ENCODE measurements at regions not wholly inside any gene's neighbourhood (a gene's known extent, or its start where the extent isn't known, plus 50 kb on each side); places are given as distances from the start of the nearest gene placed in this dataset.

DNA sequence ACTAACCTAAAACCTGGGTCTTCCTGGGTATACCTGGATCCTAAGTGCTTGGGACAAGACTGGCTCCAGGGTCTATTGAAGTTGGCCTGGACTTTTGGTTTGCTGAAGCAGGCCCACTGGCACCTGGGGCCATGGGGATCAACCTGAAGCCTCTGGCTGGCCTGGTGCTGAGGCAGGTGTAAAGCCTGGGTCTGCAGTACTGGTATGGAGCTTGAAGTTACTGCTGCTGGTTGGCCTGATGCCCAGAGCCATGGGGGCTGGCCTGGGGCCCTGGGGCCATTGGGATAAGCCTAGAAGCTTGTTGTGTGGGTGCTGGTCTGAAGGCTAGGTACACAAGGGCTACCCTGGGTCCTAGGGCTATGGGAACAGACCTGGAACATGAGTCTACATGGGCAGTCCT, 743.2 kb upstream of the GRIA3 start:
- no peak for DNase-seq

DNA sequence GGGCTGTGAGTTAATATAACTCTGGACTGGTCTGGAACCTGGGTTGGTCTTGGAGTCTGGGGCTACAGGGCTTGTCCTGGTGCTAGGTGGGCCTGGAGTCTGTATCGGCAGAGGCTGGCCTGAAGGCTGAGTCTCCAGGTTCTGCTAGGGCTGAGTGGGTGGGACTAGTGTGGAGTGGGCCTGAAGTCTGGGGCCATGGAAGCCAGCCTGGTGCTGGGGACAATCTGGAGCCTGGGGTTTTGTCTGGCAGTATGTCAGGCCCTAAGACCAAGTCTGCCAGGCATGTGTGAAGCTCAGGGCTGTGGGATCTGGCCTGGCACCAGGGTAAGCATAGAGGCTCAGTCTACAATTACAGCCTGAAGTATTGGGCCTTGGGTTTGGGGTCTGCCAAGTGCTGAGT, 742.6 kb upstream of the GRIA3 start:
- DNase-seq: no peak

DNA sequence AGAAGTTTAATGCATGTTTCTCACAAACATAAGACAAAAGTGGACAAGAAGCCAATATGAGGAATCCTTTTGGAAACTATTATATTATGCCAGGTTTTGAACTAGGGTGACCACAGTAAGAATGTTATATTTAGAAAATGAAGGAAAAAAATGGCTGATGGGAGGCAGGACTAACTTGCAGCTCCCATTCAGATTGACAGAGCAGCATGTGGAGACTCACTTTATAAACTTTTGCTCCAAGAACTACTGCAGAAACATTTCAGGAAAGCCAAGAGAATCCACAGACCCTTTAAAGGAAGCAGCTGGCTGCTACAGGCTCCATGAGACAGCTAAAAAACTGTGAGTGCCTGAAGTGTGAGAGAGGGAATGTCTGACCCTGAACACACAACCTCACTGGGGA, 738.6 kb upstream of the GRIA3 start:
- DNase-seq: no peak

DNA sequence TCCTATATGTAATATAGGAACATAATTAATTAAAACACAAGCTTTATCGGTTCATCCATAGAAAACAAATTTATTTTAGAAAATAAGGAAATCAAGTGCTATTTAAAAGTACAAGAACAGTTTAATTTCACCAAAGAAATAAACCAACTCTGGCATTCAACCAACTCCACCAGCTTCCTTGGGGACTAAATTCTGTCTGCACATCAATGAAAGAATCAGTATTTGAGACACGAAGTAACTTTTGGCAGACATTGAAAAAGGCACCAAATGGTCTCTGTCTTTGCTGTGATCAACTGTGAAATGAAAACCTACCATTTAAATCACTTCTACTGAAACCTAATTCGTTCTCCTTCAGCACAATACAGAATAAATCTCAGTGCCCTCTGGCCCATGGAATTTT, 719.7 kb upstream of the GRIA3 start:
- DNase-seq: no peak

DNA sequence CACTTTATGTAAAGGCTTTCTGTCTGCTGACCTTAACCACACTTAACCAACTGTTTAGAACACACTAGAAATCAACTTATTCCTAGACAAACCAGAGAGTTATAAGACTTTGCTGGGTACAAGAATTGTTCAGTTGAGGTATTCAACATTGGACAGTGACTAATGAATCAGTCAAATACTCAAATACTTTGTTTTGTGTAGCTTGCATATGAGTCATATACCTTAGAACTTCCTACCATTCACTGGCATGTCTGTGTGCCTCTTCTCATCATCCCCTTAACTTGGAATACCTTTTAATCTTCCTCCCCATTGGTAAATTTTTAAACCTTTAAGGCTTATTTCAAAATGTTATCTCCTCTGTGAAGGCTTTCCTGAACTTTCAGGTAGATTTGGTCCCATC, 708.8 kb upstream of the GRIA3 start:
- no peak for DNase-seq

DNA sequence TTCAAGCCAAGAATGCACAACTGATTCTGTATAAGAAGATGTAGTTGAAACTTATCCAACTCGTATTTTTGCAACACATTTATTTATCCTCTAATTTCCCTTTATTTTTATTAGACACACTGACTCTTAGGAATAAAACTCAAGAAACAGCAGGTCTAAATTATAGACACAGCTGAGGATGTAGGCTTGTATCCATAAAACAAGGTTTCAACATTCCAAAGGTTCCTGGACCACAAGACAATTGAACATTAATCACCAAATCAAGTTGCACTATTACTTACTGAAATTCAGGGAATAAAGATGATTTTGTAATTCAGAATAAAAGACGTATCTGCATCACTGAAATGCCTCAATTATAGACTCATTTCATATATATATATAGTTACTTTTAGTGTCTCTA, 683.5 kb upstream of the GRIA3 start:
- no peak for DNase-seq

DNA sequence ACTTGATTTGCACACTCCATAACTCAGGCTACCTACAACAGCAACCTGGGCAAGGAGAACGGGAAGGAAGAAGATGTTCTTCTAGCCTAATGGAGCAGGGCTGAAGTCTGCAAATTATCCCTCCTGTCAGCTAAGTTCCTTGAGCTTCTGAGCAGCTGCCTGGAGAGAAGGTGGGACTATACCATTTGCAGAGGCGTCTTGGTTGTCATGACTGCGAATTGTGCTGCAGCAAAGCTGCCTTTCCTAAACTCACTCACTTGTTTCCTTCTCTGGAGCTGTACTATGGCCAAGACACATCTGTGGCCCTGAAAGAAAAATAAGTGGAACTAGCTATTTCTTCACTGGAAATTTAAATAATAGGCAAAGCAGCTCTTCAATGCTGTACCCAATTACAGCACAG, 682.4 kb upstream of the GRIA3 start:
- no peak for DNase-seq

DNA sequence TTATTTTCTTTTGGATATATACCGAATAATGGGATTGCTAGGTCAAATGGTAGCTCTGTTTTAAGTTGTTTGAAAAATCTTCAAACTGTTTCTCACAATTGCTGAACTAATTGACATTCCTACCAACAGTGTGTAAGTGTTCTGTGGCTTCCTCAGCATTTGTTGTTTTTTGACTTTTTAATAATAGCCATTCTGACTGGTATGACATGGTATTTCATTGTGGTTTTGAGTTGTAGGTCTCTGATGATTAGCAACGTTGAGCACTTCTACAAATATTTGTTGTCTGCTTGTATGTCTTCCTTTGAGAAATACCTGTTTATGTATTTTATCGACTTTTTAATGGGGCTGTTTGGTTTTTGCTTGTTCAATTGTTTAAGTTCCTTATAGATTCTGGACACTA, 680.1 kb upstream of the GRIA3 start:
- no peak for DNase-seq

DNA sequence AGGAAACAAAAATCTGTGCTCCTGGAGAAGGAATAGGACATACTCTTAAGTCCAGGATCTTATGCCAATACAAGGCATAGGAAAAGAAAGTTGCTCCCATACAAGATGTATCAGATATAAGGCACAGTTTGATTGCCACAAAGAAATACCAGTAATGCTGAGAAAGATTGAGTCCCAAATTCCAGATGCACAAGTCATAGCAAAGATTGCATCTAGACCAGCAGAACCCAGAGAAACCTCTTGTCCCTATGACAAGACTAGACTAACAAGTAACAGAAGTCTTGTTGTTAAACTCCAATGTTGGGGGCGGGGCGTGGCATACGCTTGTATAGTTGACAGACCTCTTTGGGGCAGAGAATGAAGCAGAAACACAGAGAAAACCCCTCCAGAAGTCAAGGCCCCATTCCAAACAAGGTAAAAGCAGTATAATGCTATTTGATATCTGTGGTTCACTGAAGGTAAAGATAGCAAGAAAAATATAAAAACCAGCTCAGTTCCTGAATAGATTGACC, 671.5 kb upstream of the GRIA3 start:
- DNase-seq: no peak

DNA sequence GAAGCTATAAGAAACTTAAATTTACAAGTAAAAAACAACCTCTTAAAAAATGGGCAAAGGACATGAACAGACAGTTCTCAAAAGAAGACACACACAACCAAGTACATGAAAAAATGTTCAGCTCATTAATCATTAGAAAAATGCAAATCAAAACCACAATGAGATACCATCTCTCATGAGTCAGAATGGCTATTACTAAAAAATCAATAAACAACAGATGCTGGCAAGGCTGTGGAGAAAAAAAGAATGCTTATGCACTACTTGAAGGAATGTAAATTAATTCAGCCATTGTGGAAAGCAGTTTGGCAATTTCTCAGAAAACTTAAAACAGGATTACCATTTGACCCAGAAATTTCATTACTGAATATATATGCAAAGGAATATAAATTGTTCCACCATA, 666.3 kb upstream of the GRIA3 start:
- no peak for DNase-seq

DNA sequence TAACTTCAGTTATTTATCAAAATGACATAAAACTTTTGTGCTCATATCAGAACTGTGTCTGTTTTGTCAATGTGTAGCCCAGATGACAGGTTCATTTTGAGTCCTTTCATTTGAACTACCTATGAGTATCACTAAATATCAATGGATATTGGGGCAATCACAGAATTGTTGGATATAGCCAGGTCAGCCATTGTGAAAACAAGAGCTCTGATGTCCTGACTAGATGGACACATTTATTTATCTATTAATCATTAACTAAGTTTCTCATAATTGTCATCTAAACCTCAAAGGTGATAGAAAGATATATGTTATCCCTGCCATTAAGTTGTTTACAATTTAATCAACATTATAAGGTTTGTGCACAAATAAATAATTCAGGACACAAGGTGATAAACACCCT, 638.3 kb upstream of the GRIA3 start:
- no peak for DNase-seq

DNA sequence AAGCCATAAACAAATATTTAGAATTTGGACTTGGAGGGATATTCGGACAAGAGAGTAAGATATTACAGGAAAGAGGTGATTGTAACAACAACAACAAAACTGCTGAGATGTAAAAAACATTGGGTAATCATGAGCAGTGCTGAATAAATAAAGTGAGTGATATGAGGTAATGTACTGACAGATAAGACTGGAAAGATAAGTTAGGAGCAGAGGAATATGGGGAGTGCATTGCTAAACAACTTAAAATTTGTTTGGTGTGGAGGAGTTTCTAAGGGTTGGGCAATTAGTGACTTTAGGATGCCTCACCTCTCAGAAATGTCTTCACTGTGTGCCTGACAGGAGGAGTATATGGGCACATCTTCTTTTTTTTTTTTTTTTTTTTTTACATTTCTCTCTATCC, 637.8 kb upstream of the GRIA3 start:
- DNase-seq: no peak

DNA sequence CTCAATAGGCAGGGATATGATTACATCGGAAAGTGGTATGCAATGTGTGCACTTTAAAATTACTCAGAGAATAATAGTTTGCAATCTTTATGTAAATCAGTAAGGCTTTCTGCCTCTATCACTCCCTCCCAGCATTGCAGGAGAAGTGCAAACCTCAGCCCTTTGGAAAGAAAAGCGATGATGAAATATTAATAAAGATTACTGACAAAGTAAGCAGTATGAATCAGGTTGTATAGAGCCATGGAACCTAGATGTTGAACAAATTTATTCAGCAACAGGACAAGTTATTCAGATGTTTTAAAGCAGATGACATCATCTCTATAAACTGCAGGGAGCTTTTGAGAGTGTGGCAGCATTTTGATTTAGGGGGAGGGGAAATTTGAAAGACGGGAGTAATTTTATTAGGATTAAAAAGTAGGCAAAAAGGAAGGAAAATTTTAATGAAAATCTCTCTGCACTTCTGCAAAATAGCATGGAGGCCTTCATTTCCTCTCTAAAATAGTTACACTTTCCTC, 631.7 kb upstream of the GRIA3 start:
- DNase-seq: no peak

DNA sequence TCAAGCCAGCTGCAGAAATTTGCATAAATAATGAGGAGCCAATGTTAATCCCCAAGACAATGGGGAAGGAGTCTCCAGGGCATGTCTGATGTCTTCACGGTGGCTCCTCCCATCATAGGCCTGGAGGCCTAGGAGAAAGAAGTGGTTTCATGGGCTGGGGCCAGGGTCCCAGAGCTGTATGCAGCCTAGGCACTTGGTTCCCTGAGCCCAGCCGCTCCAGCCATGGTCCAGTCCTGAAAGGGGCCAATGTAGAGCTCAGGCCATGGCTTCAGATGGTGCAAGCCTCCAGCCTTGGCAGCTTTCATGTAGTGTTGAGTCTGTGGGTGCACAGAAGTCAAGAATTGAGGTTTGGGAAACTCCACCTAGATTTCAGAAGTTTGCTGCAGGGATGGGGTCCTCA, 628.2 kb upstream of the GRIA3 start:
- DNase-seq: no peak

DNA sequence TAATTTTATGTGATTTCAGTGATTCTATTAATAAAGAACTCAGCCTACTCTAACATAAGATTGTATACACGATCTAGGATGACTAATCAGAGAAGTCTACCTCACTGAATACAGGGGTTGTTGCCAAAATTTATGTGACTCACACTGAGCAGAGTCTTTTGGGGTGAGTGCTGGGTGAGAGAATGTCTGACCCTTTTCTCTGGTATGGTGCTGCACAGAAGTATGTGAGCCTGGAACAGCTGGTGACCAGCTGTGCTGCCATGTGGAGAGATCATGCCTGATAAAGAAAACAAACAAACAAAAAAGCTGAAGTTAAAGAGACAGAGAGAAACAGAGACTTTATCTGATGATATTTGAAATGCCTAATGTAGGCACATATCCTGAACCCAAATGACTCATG, 618.1 kb upstream of the GRIA3 start:
- DNase-seq: no peak

DNA sequence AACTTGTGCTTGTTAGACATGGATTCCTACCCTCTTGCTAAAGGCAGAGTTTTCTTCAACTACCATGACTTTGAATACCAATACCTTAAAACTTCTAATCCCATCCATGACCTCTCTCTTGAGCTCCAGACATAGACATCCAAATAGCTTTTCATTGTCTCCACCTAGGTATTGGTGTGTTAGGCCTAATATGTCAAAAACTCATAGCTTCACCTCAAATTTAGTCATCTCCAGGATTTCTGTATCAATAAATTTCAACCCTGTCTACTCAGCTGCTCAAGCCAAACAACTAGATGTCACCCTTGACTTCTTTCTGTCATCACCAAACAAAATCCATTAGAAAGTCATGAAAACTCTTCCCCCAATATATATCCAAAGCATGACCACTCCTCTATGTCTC, 617.7 kb upstream of the GRIA3 start:
- no peak for DNase-seq

DNA sequence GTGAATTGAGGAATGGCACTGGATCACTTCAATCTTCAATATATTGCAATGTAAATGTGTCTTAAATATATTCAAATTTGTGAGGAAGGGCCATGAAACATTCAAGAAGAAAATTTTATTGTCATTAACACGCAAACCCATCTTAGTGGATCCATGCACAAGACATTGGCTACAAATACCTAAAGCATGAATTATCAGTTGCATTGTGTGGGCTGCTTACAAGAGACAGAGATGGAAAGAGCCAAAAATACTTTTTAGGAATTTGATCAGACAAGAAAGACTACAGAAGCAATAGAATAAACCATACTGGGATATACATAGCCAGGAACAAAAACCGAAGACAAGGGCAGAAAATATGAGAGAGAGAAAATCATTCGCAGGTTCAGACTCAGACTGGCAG, 616.2 kb upstream of the GRIA3 start:
- no peak for DNase-seq

DNA sequence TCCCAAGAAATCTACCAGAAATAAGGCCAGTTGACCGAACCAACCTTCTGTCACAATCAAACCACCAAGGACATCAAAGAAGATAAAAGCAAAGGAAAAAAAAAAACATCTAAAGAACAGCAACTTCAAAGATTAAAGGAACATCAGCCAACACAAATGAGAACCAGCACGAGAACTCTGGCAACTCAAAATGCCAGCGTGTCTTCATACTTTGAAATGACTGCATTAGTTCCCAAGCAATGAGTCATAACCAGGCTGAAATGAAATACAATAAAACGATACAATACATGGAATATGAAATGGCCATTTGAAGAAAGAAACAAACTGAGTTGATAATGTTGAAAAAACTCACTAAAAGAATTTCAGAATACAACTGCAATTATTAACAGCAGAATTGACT, 611.6 kb upstream of the GRIA3 start:
- DNase-seq: no peak

DNA sequence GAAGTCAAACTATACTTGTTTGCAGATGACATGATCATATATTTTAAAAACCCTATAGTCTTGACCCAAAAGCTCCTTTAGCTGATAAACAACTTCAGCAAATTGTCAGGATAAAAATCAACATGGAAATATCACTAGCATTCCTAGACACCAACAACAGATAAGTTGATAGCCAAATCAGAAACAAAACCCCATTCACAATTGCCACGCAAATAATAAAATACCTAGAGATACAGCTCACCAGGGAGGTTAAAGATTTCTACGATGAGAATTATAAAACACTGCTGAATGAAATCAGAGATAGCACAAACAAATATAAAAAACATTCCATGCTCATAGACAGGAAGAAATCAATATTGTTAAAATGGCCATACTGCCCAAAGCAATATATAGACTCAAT, 605.0 kb upstream of the GRIA3 start:
- DNase-seq: no peak

DNA sequence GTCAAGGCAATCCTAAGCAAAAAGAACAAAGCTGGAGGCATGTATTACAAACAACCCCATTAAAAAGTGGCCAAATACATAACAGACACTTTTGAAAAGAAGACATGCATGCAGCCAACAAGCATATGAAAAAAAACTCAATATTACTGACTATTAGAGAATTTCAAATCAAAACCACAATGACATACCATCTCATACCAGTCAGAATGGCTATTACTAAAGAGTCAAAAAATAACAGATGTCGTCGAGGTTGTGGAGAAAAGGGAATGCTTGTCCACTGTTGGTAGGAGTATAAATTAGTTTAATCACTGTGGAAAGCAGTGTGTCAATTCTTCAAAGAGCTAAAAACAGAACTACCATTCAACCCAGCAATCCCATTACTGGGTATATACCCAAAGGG, 604.6 kb upstream of the GRIA3 start:
- no peak for DNase-seq

DNA sequence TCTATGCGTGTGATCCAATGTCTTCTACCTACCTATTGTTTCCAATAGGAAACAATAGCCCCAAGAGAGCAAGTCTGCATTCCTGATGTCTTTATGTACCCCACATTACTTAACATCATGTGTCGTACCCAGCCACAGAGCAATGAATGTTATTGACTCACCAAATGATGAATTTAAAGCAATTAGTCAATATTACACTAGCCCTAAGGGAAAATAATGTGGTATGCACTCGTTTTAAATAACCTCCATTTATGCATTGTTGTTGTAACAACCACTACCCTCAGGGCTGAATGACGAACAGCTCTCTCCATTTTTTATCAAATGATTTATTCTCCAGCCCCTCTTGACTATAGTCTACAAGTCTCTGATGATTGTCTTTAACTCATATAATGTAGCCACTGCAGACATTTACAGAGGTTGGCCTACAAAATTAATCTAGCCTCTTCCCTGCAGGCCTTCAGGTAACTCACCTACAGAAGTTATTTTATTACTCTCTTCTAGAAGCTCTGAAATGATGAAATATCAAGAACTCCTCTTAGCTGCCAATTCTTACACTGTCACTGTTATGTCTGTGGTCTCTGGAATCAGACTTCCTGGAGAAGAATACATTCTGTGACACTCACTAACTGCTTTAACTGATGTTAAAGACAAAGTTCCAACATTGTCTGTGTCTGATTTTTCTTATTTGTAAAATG, 601.7 kb upstream of the GRIA3 start:
- DNase-seq: no peak

DNA sequence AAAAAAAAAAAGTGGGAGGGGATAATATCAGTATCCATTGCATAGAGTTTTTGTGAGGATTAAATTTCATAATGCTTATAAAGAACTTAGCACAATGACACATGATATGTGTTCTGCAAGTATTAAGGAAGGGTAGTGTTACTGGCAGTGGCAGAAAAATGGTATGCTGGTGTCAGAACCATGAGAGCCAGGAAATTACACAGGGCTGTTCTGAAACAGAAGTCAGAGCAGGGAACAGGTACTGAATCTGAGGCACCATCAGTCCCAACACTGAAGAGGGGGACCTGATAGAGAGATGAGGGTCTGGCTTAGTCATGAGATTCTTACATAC, 601.1 kb upstream of the GRIA3 start:
- no peak for DNase-seq

DNA sequence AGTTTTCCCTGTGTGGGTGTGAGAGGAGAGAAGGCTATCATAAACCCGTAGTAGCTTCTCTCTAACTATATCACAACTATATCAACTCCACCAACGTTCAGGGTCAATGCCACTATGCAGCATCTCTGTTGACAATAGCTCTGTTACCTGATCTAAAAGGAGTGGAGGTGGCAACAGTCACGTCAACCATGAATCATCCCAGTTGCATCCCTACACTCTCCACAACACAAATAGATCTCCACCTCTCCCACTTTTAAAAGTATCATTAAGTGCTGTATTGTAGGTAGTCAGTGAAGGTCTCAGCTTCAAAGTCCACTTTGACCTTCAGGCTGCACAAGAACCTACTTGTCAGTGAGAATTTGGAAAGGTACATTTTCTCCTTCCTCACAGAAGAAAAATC, 600.5 kb upstream of the GRIA3 start:
- DNase-seq: no peak

DNA sequence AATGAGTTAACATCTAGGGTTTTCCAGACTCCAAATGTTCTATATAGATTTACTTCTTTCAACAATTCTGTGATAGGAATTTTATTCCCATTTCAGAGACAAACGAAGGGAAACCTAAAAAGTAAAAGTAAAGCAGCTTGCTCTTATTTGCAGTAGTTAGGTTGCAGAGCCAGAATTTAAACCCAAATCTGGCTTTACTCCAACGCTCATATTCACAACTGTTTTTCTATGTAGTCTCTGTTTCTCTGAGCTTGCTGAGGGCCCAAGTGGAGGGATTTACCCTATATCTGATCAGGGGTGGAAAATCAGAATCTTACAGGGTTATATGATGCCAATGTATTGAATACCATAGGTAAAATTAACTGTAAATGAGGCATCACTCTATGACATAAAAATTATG, 599.1 kb upstream of the GRIA3 start:
- no peak for DNase-seq

DNA sequence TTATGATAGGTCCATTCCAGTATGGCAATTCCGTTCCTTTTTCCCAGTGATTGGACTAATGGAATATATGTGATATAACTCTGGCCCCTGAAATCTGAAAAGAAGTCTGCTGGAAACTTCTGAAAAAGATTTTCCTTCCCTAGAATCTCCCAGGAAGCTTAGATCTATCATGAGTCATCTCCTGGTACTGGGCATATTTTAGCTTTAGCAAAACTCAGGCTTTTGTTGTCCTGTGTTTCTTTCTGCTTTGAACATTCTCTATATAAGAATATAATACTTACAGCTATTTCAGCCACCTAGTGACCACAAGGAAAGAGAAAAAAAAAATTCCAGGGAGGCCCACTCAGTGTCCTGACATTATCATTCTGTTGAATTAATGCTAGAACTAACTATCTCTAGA, 597.2 kb upstream of the GRIA3 start:
- no peak for DNase-seq

DNA sequence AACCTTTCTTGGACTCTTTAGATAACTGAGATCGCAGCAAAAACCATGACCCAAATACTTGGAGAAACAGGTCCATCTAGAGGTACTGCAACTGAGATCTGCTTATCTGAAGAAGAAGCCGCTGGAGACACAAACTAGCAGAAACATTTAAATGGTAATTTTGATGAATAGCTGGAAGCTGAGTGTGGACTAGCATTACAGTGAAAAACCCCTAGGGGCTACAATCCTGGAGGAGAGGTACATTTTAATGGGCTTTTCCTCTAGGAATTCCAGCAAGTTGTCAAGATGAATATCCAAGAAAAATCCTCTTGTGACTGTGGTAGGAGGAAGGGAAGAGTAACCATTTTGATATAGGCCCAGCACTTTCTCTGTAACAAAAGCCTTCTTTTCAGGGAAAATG, 592.5 kb upstream of the GRIA3 start:
- no peak for DNase-seq

All from activated CD4-positive, alpha-beta T cell treated with anti-CD3 and anti-CD28 coated beads, Interleukin-2, amount 50 U/mL, for 4 hours (primary cell).